ENCODE measurements at regions not wholly inside any gene's neighbourhood (a gene's known extent, or its start where the extent isn't known, plus 50 kb on each side); places are given as distances from the start of the nearest gene placed in this dataset.

GRCh38 chr9:14560194-14560593, 133.0 kb downstream of the ZDHHC21 start:
- DNase-seq: no peak

- no peak for DNase-seq
Observed at GRCh38 chr9:14554886-14555285, 138.3 kb downstream of the ZDHHC21 start.

- no peak for DNase-seq
Observed at GRCh38 chr9:14547245-14548060, 145.8 kb downstream of the ZDHHC21 start.

- DNase-seq: no peak
Observed at GRCh38 chr9:14546693-14547092, 146.5 kb downstream of the ZDHHC21 start.

- DNase-seq: no peak
Observed at GRCh38 chr9:14542071-14542470, 151.2 kb downstream of the ZDHHC21 start.

GRCh38 chr9:14538526-14538925, 154.7 kb downstream of the ZDHHC21 start:
- DNase-seq: no peak

GRCh38 chr9:14535161-14535955, 157.9 kb downstream of the ZDHHC21 start:
- no peak for DNase-seq

- no peak for DNase-seq
Observed at GRCh38 chr9:14533867-14534640, 159.2 kb downstream of the ZDHHC21 start.

GRCh38 chr9:14532456-14533115, 160.6 kb downstream of the ZDHHC21 start:
- DNase-seq: no peak

- no peak for DNase-seq
Observed at GRCh38 chr9:14531341-14532269, 161.6 kb downstream of the ZDHHC21 start.

GRCh38 chr9:14530841-14531240, 162.4 kb downstream of the ZDHHC21 start:
- DNase-seq: no peak

GRCh38 chr9:14530366-14530765, 162.9 kb downstream of the ZDHHC21 start:
- DNase-seq: no peak

GRCh38 chr9:14529629-14530028, 163.6 kb downstream of the ZDHHC21 start:
- DNase-seq: no peak

- DNase-seq: no peak
Observed at GRCh38 chr9:14529054-14529453, 164.2 kb downstream of the ZDHHC21 start.

GRCh38 chr9:14526504-14526903, 166.7 kb downstream of the ZDHHC21 start:
- no peak for DNase-seq

GRCh38 chr9:14525856-14526255, 167.4 kb downstream of the ZDHHC21 start:
- DNase-seq: no peak

GRCh38 chr9:14524873-14525515, 168.2 kb downstream of the ZDHHC21 start:
- DNase-seq: no peak

- no peak for DNase-seq
Observed at GRCh38 chr9:14523545-14523944, 169.7 kb downstream of the ZDHHC21 start.

- no peak for DNase-seq
Observed at GRCh38 chr9:14522627-14523379, 170.4 kb downstream of the ZDHHC21 start.

GRCh38 chr9:14520341-14520740, 172.9 kb downstream of the ZDHHC21 start:
- no peak for DNase-seq

Data from stimulated activated CD8-positive, alpha-beta memory T cell treated with anti-CD3 and anti-CD28 coated beads, Interleukin-4, amount 100 ng/mL, for 48 hours (primary cell).